ENCODE measurements at regions not wholly inside any gene's neighbourhood (a gene's known extent, or its start where the extent isn't known, plus 50 kb on each side); places are given as distances from the start of the nearest gene placed in this dataset.

DNA sequence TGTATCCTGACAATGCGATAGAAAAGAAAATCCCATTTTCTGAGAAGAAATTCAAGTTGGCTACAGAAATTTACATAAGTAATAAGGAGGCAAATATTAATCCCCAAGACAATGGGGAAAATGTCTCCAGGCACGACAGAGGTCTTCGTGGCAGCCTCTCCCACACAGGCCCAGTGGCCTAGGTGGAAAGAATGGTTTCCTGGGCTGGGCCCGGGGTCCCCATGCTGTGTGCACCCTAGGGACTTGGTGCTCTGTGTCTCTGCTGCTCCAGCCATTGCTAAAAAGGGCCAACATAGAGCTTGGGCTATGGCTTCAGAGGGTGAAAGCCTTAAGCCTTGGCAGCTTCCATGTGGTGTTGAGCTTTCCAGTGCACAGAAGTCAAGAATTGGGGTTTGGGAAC is 102.5 kb upstream of the LYPLAL1 start:
- TF ChIP-seq, protein P1, sequence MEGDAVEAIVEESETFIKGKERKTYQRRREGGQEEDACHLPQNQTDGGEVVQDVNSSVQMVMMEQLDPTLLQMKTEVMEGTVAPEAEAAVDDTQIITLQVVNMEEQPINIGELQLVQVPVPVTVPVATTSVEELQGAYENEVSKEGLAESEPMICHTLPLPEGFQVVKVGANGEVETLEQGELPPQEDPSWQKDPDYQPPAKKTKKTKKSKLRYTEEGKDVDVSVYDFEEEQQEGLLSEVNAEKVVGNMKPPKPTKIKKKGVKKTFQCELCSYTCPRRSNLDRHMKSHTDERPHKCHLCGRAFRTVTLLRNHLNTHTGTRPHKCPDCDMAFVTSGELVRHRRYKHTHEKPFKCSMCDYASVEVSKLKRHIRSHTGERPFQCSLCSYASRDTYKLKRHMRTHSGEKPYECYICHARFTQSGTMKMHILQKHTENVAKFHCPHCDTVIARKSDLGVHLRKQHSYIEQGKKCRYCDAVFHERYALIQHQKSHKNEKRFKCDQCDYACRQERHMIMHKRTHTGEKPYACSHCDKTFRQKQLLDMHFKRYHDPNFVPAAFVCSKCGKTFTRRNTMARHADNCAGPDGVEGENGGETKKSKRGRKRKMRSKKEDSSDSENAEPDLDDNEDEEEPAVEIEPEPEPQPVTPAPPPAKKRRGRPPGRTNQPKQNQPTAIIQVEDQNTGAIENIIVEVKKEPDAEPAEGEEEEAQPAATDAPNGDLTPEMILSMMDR (IDR thresholded peaks at IDR 0.05), result no peak
- TF ChIP-seq POLR2A (IDR thresholded peaks at IDR 0.05), result no peak

All from uterus (tissue), 2 donors.